ENCODE measurements at regions not wholly inside any gene's neighbourhood (a gene's known extent, or its start where the extent isn't known, plus 50 kb on each side); places are given as distances from the start of the nearest gene placed in this dataset.
"Not testable (repeated sequence)": the region's sequence is repeated elsewhere in the genome, so short reads cannot be mapped to it uniquely, and the experiment has no call there.

GRCh38 chrX:93468075-93468474 lies 205.3 kb downstream of the NAP1L3 start:
- no peaks in the 10 kb centered on the region for H3K36me3 ChIP-seq
- TF ChIP-seq POLR2A (IDR thresholded peaks at IDR 0.05) (no peak), CTCF (IDR thresholded peaks at IDR 0.05) (no peak)
- H3K27me3 ChIP-seq, result peaks cover 0 to 4% (median 0%) of the 10 kb centered on the region in 9 donors
- intact Hi-C loops (cut with DNase I), result no loop called here
- H3K27ac ChIP-seq, result no peak overlapping the region
- no peak for ATAC-seq
- DNase-seq, result no peak
- WGBS, 4 donors, result 48 to 71% (median 52%) methylated on average over 3 to 4 of the region's 4 CpGs
- no peak overlapping the region for H3K4me3 ChIP-seq
- no peaks in the 10 kb centered on the region for H3K4me1 ChIP-seq
- no peaks in the 10 kb centered on the region for H3K9me3 ChIP-seq

- no peak overlapping the region for H3K4me3 ChIP-seq
- no peaks in the 10 kb centered on the region for H3K9me3 ChIP-seq
- 44 to 64% (median 55%) methylated on average over 1 of the region's 1 CpG for WGBS, 4 donors
- no peak overlapping the region for H3K27ac ChIP-seq
- H3K36me3 ChIP-seq, result no peaks in the 10 kb centered on the region
- no peaks in the 10 kb centered on the region for H3K4me1 ChIP-seq
- H3K27me3 ChIP-seq, result peaks cover 0 to 4% (median 0%) of the 10 kb centered on the region in 9 donors
- TF ChIP-seq POLR2A (IDR thresholded peaks at IDR 0.05) (no peak), CTCF (IDR thresholded peaks at IDR 0.05) (no peak)
- intact Hi-C loops (cut with DNase I), result no loop called here
- ATAC-seq (no peak), DNase-seq (no peak)
These were observed 207.0 kb downstream of the NAP1L3 start for GRCh38 chrX:93466383-93466782.

GRCh38 chrX:93461060-93461459 lies 212.3 kb downstream of the NAP1L3 start:
- intact Hi-C loops (cut with DNase I), result no loop called here
- Histone ChIP-seq H3K27ac (no peak overlapping the region), H3K4me3 (no peak overlapping the region), H3K9me3 (no peaks in the 10 kb centered on the region), H3K27me3 (peaks cover 0 to 5% (median 0%) of the 10 kb centered on the region in 9 donors), H3K36me3 (no peaks in the 10 kb centered on the region), H3K4me1 (no peaks in the 10 kb centered on the region)
- 49 to 86% (median 77%) methylated on average over 3 of the region's 3 CpGs for WGBS, 4 donors
- TF ChIP-seq CTCF (IDR thresholded peaks at IDR 0.05) (no peak), POLR2A (IDR thresholded peaks at IDR 0.05) (no peak)
- ATAC-seq (no peak), DNase-seq (no peak)

- TF ChIP-seq POLR2A (IDR thresholded peaks at IDR 0.05), result no peak
- TF ChIP-seq CTCF (IDR thresholded peaks at IDR 0.05), result no peak
- DNase-seq (no peak), ATAC-seq (no peak)
- 45 to 64% (median 53%) methylated on average over 1 of the region's 1 CpG for WGBS, 4 donors
- Histone ChIP-seq H3K4me1 (no peaks in the 10 kb centered on the region), H3K36me3 (no peaks in the 10 kb centered on the region), H3K9me3 (no peaks in the 10 kb centered on the region), H3K27ac (no peak overlapping the region), H3K4me3 (no peak overlapping the region), H3K27me3 (peaks cover 0 to 5% (median 0%) of the 10 kb centered on the region in 9 donors)
- intact Hi-C loops (cut with DNase I), result no loop called here
These were observed 218.9 kb downstream of the NAP1L3 start for GRCh38 chrX:93454509-93454908.

- intact Hi-C loops (cut with DNase I); H3K9me3 ChIP-seq; DNase-seq: not testable (repeated sequence)
These were observed 238.7 kb downstream of the NAP1L3 start for GRCh38 chrX:93434721-93435120.

More at GRCh38 chrX:93434721-93435120, 238.7 kb downstream of the NAP1L3 start:
- WGBS, 4 donors, result 87 to 92% (median 89%) methylated on average over 6 of the region's 6 CpGs
- not testable (repeated sequence) for H3K4me1 ChIP-seq, ATAC-seq, H3K27me3 ChIP-seq, H3K4me3 ChIP-seq, H3K36me3 ChIP-seq, H3K27ac ChIP-seq
